SK-N-SH treated with all-trans-retinoic acid at 6 μM for 48 hours (cell line): ENCODE measurements at regions not wholly inside any gene's neighbourhood (a gene's known extent, or its start where the extent isn't known, plus 50 kb on each side); places are given as distances from the start of the nearest gene placed in this dataset.
"Not testable (repeated sequence)": the region's sequence is repeated elsewhere in the genome, so short reads cannot be mapped to it uniquely, and the experiment has no call there.

Experiments
- ATAC-seq: fragments of 200-7000 bp; cut with Tn5 transposase; 3 replicates; pipeline ENCODE4 v1.9.1; 2020; ENCODE audit warnings: mild to moderate bottlenecking, moderate library complexity
- BACH2 ChIP-seq: fragments of 250-450 bp; sonication (Bioruptor Pico); IDR thresholded peaks from 2 replicates; pipeline ENCODE4 v1.9.0; 2021; ENCODE audit warnings: mild to moderate bottlenecking, borderline replicate concordance
- CSDC2 ChIP-seq: fragments of 250-450 bp; sonication (Bioruptor Pico); IDR thresholded peaks from 2 replicates; pipeline ENCODE4 v1.5.0; 2020; ENCODE audit warnings: mild to moderate bottlenecking, moderate library complexity
- ESRRG ChIP-seq: fragments of 250-450 bp; sonication (Bioruptor Pico); IDR thresholded peaks from 2 replicates; pipeline ENCODE4 v1.6.1; 2021; ENCODE audit warnings: mild to moderate bottlenecking
- GLIS3 ChIP-seq: fragments of 250-450 bp; sonication (Bioruptor Pico); IDR thresholded peaks from 2 replicates; pipeline ENCODE4 v1.5.0; 2020; ENCODE audit warnings: mild to moderate bottlenecking, moderate library complexity
- ISL1 ChIP-seq: fragments of 250-450 bp; sonication (Bioruptor Pico); IDR thresholded peaks from 2 replicates; pipeline ENCODE4 v2.1.2; 2022; ENCODE audit warnings: mild to moderate bottlenecking, moderate library complexity
- PPARA ChIP-seq: fragments of 250-450 bp; sonication (Bioruptor Pico); IDR thresholded peaks from 2 replicates; pipeline ENCODE4 v1.5.0; 2020; ENCODE audit warnings: mild to moderate bottlenecking, borderline replicate concordance
- RARB ChIP-seq: fragments of 250-450 bp; sonication (Bioruptor Pico); IDR thresholded peaks from 2 replicates; pipeline ENCODE4 v1.8.0; 2021; ENCODE audit warnings: mild to moderate bottlenecking, moderate library complexity
- SNAI2 ChIP-seq: fragments of 250-450 bp; sonication (Bioruptor Pico); IDR thresholded peaks from 2 replicates; pipeline ENCODE4 v1.5.0; 2020; ENCODE audit warnings: mild to moderate bottlenecking, moderate library complexity
- TCF4 ChIP-seq: fragments of 250-450 bp; sonication (Bioruptor Pico); IDR thresholded peaks from 2 replicates; pipeline ENCODE4 v1.8.0; 2021; ENCODE audit warnings: mild to moderate bottlenecking, moderate library complexity, borderline replicate concordance
- TOX ChIP-seq: fragments of 250-450 bp; sonication (Bioruptor Pico); IDR thresholded peaks from 2 replicates; pipeline ENCODE4 v1.8.0; 2021; ENCODE audit warnings: mild to moderate bottlenecking, moderate library complexity, borderline replicate concordance
- ZC3H10 ChIP-seq: fragments of 250-450 bp; sonication (Bioruptor Pico); IDR thresholded peaks from 2 replicates; pipeline ENCODE4 v1.5.1; 2021; ENCODE audit warnings: mild to moderate bottlenecking, moderate library complexity
- ZFP3 ChIP-seq: fragments of 250-450 bp; sonication (Bioruptor Pico); IDR thresholded peaks from 2 replicates; pipeline ENCODE4 v1.5.0; 2020; ENCODE audit warnings: mild to moderate bottlenecking, moderate library complexity
- ZFP30 ChIP-seq: fragments of 450-650 bp; formaldehyde crosslinking; IDR thresholded peaks from 2 replicates; pipeline ENCODE4 v1.5.0; 2022; ENCODE audit warnings: mild to moderate bottlenecking, moderate library complexity
- ZNF565 ChIP-seq: fragments of 450-650 bp; formaldehyde crosslinking; conservative IDR thresholded peaks from 2 replicates; pipeline ENCODE4 v1.5.0; 2020; ENCODE audit warnings: low read depth, mild to moderate bottlenecking, moderate library complexity
- ZNF70 ChIP-seq: fragments of 450-650 bp; formaldehyde crosslinking; IDR thresholded peaks from 2 replicates; pipeline ENCODE4 v1.5.0; 2020; ENCODE audit warnings: mild to moderate bottlenecking, moderate library complexity
- ZNF8 ChIP-seq: fragments of 450-650 bp; formaldehyde crosslinking; IDR thresholded peaks from 2 replicates; pipeline ENCODE4 v1.5.0; 2020; ENCODE audit warnings: mild to moderate bottlenecking, moderate library complexity
- TF ChIP-seq, protein P1 (sequence below): fragments of 250-450 bp; sonication (Bioruptor Pico); IDR thresholded peaks from 2 replicates; pipeline ENCODE4 v1.8.0; 2020; ENCODE audit warnings: mild to moderate bottlenecking, moderate library complexity, borderline replicate concordance
- TF ChIP-seq, protein P2 (sequence below): fragments of 250-450 bp; sonication (Bioruptor Pico); IDR thresholded peaks from 2 replicates; pipeline ENCODE4 v1.5.0; 2020; ENCODE audit warnings: mild to moderate bottlenecking, moderate library complexity
- TF ChIP-seq, protein P3 (sequence below): fragments of 250-450 bp; sonication (Bioruptor Pico); IDR thresholded peaks from 2 replicates; pipeline ENCODE4 v1.8.0; 2021; ENCODE audit warnings: low read depth, mild to moderate bottlenecking, moderate library complexity, borderline replicate concordance
- TF ChIP-seq, protein P4 (sequence below): fragments of 250-450 bp; sonication (Bioruptor Pico); IDR thresholded peaks from 2 replicates; pipeline ENCODE4 v1.5.1; 2021; ENCODE audit warnings: mild to moderate bottlenecking, moderate library complexity

DNA sequence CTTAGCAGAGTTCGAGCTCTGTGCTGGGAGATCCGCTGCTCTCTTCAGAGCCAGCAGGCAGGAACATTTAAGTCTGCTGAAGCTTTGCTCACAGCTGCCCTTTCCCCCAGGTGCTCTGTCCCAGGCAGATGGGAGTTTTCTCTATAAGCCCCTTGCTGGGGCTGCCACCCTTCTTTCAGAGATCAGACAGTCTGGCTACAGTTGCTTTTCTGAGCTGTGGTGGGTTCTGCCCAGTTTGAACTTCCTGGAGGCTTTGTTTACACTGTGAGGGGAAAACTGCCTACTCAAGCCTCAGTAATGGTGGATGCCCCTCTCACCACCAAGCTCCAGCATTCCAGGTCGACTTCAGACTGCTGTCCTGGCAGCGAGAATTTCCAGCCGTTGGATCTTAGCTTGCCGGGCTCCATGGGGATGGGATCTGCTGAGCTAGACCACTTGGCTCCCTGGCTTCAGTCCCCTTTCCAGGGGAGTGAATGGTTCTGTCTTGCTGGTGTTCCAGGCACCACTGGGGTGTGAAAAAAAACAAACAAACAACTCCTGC lies 222.7 kb downstream of the UTRN start:
- ATAC-seq, result not testable (repeated sequence)

DNA sequence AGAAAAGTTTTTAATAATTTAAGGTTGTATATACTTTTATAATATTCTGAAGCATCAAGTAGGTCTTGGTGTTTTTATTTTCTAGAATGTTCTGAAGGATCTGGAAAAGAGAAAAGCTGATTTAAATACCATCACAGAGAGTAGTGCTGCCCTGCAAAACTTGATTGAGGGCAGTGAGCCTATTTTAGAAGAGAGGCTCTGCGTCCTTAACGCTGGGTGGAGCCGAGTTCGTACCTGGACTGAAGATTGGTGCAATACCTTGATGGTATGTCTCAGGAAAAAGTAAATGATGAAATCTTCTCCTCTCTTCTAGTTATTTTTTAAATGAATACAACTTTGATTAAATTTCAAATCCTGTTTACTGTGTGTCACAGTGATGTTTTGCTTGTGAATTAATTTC lies 225.7 kb downstream of the UTRN start:
- TF ChIP-seq, protein P1, sequence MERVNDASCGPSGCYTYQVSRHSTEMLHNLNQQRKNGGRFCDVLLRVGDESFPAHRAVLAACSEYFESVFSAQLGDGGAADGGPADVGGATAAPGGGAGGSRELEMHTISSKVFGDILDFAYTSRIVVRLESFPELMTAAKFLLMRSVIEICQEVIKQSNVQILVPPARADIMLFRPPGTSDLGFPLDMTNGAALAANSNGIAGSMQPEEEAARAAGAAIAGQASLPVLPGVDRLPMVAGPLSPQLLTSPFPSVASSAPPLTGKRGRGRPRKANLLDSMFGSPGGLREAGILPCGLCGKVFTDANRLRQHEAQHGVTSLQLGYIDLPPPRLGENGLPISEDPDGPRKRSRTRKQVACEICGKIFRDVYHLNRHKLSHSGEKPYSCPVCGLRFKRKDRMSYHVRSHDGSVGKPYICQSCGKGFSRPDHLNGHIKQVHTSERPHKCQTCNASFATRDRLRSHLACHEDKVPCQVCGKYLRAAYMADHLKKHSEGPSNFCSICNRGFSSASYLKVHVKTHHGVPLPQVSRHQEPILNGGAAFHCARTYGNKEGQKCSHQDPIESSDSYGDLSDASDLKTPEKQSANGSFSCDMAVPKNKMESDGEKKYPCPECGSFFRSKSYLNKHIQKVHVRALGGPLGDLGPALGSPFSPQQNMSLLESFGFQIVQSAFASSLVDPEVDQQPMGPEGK (CRISPR knock-in tag), result no peak
- TF ChIP-seq ESRRG, result no peak
- no peak for TF ChIP-seq ZNF70 (CRISPR knock-in tag)
- no peak for TF ChIP-seq CSDC2 (CRISPR knock-in tag)
- no peak for TF ChIP-seq ZNF565 (CRISPR knock-in tag)
- no peak for TF ChIP-seq BACH2 (CRISPR knock-in tag)
- no peak for TF ChIP-seq PPARA (CRISPR knock-in tag)
- no peak for TF ChIP-seq ISL1 (CRISPR knock-in tag)
- ATAC-seq, result no peak

DNA sequence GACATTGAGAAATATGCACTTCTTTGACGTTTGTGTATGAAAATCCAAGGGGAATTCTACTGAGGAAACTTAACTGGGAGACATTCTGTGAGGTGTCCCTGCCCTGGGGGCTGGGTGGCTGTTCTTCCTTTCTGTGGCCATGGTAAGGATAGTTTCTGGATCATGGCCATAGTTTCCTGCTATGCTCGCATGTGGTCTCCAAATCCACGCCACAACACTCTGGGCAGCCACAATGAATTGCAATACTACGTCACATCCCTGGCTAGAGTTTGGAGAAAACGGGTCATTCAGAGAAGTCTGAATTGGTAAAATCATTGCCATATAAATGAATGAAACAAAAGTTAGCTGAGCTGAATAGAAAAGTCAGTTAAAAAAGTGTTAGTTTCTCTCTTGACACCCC lies 230.6 kb downstream of the UTRN start:
- TF ChIP-seq RARB (CRISPR knock-in tag), result no peak
- TF ChIP-seq GLIS3 (CRISPR knock-in tag), result no peak
- TF ChIP-seq CSDC2 (CRISPR knock-in tag), result no peak
- TF ChIP-seq ZNF8, result no peak
- TF ChIP-seq, protein P2, sequence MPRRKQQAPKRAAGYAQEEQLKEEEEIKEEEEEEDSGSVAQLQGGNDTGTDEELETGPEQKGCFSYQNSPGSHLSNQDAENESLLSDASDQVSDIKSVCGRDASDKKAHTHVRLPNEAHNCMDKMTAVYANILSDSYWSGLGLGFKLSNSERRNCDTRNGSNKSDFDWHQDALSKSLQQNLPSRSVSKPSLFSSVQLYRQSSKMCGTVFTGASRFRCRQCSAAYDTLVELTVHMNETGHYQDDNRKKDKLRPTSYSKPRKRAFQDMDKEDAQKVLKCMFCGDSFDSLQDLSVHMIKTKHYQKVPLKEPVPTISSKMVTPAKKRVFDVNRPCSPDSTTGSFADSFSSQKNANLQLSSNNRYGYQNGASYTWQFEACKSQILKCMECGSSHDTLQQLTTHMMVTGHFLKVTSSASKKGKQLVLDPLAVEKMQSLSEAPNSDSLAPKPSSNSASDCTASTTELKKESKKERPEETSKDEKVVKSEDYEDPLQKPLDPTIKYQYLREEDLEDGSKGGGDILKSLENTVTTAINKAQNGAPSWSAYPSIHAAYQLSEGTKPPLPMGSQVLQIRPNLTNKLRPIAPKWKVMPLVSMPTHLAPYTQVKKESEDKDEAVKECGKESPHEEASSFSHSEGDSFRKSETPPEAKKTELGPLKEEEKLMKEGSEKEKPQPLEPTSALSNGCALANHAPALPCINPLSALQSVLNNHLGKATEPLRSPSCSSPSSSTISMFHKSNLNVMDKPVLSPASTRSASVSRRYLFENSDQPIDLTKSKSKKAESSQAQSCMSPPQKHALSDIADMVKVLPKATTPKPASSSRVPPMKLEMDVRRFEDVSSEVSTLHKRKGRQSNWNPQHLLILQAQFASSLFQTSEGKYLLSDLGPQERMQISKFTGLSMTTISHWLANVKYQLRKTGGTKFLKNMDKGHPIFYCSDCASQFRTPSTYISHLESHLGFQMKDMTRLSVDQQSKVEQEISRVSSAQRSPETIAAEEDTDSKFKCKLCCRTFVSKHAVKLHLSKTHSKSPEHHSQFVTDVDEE (CRISPR knock-in tag), result no peak
- TF ChIP-seq, protein P3, sequence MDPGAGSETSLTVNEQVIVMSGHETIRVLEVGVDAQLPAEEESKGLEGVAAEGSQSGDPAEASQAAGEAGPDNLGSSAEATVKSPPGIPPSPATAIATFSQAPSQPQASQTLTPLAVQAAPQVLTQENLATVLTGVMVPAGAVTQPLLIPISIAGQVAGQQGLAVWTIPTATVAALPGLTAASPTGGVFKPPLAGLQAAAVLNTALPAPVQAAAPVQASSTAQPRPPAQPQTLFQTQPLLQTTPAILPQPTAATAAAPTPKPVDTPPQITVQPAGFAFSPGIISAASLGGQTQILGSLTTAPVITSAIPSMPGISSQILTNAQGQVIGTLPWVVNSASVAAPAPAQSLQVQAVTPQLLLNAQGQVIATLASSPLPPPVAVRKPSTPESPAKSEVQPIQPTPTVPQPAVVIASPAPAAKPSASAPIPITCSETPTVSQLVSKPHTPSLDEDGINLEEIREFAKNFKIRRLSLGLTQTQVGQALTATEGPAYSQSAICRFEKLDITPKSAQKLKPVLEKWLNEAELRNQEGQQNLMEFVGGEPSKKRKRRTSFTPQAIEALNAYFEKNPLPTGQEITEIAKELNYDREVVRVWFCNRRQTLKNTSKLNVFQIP (CRISPR knock-in tag), result no peak
- no peak for TF ChIP-seq TOX
- no peak for TF ChIP-seq ZC3H10
- no peak for TF ChIP-seq SNAI2 (CRISPR knock-in tag)
- TF ChIP-seq ZFP3 (CRISPR knock-in tag), result no peak
- TF ChIP-seq ZFP30, result no peak
- ATAC-seq, result no peak

DNA sequence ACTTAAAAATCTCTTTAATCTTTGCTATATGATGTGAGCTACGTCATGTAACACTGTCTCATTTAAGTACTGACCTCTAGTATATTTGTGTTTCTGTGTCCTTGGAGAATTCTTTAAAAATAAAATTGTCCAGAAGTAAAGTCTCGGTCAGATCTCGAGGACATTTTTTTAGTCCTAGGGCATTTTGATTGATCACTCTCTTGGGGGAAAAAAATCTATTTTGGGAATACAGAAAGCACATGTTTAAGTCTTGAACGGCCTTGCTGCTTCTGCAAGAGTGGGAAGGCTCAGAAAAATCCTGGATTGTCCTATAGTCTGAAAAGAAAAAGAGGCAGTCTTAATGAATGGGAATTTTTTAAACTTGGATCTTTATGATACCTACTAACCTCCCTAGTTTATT lies 234.3 kb downstream of the UTRN start:
- ATAC-seq, result no peak
- no peak for TF ChIP-seq TCF4 (CRISPR knock-in tag)

DNA sequence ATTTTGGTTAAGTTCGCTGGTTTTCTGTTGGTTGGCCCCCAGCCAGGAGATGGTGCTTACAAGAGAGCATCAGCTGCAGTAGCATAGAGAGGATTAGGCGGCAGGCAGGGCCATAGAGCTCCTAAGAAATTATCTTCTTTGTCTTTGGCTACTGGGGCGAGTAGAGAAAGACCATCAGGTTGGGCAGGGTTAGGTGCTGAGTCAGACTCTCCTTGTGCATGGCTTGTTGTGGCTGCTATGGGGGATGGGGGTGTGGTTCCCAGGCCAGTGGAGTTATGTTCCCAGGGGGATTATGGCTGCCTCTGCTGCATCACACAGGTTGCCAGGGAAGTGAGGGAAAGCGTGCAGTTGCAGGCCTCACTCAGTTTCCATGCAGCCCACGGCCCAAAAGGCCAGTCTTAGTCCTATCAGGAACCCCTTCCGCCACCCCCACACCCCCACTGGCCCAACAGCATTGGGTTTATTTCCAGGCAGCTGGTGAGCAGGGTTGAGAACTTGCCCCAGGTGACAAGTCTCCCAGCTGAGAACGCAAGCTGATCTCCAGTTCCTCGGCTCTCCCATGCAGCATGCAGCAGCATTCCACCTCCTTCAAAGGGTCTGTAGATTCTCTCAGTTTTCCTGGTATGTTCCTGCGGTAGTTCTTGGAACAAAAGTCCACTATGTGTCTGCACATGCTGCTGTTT lies 243.7 kb downstream of the UTRN start:
- no peak for TF ChIP-seq RARB (CRISPR knock-in tag)
- TF ChIP-seq, protein P4, sequence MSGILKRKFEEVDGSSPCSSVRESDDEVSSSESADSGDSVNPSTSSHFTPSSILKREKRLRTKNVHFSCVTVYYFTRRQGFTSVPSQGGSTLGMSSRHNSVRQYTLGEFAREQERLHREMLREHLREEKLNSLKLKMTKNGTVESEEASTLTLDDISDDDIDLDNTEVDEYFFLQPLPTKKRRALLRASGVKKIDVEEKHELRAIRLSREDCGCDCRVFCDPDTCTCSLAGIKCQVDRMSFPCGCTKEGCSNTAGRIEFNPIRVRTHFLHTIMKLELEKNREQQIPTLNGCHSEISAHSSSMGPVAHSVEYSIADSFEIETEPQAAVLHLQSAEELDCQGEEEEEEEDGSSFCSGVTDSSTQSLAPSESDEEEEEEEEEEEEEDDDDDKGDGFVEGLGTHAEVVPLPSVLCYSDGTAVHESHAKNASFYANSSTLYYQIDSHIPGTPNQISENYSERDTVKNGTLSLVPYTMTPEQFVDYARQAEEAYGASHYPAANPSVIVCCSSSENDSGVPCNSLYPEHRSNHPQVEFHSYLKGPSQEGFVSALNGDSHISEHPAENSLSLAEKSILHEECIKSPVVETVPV (CRISPR knock-in tag), result no peak
- no peak for TF ChIP-seq GLIS3 (CRISPR knock-in tag)
- no peak for TF ChIP-seq BACH2 (CRISPR knock-in tag)
- TF ChIP-seq, protein P3 (CRISPR knock-in tag), result no peak
- TF ChIP-seq TCF4 (CRISPR knock-in tag), result no peak
- TF ChIP-seq ISL1 (CRISPR knock-in tag), result no peak
- TF ChIP-seq ZNF8, result no peak
- TF ChIP-seq ZNF565 (CRISPR knock-in tag), result no peak
- TF ChIP-seq, protein P1 (CRISPR knock-in tag), result no peak
- no peak; the same call in 2 of the 3 replicates for ATAC-seq
